Uterus (tissue), 3 donors: ENCODE measurements at regions not wholly inside any gene's neighbourhood (a gene's known extent, or its start where the extent isn't known, plus 50 kb on each side); places are given as distances from the start of the nearest gene placed in this dataset.
"Not testable (repeated sequence)": the region's sequence is repeated elsewhere in the genome, so short reads cannot be mapped to it uniquely, and the experiment has no call there.

Experiments
- DNase-seq, 2 donors: peaks; one replicate each; pipeline ENCODE4 v3.0.0-alpha.2; 2019 to 2020
- H3K27ac ChIP-seq, 2 donors: fragments of 200-600 bp; sonication (generic); 1 replicate in 1 of 2; 2 replicates in 1 of 2; pipeline ENCODE4 v1.5.1; 2016 to 2018
- H3K27me3 ChIP-seq, 2 donors: fragments of 200-600 bp; sonication (generic); one replicate each; pipeline ENCODE4 v1.5.1; 2018 to 2019; ENCODE audit warnings: control low read depth in 1 of 2
- H3K36me3 ChIP-seq, 2 donors: fragments of 200-600 bp; sonication (generic); one replicate each; pipeline ENCODE4 v1.5.1; 2019; ENCODE audit warnings: control low read depth in 1 of 2
- H3K4me1 ChIP-seq, 2 donors: fragments of 200-600 bp; sonication (generic); one replicate each; pipeline ENCODE4 v1.5.1; 2018 to 2019; ENCODE audit warnings: control low read depth in 1 of 2
- H3K4me3 ChIP-seq, 2 donors: fragments of 200-600 bp; sonication (generic); 1 replicate in 1 of 2; 2 replicates in 1 of 2; pipeline ENCODE4 v1.5.1; 2018 to 2019; ENCODE audit warnings: mild to moderate bottlenecking in 1 of 2
- H3K9me3 ChIP-seq, 2 donors: fragments of 200-600 bp; sonication (generic); one replicate each; pipeline ENCODE4 v1.5.1; 2019; ENCODE audit warnings: control low read depth in 1 of 2
- CTCF ChIP-seq, 4 experiments: fragments of 200-600 bp in 2 of 4; fragments of 450-650 bp in 2 of 4; sonication (generic) in 2 of 4; IDR thresholded peaks; one replicate each; pipeline ENCODE4 v1.5.1; 2016 to 2019; ENCODE audit warnings: antibody characterized with exemption in 4 of 4, mild to moderate bottlenecking in 2 of 4, moderate library complexity in 1 of 4
- POLR2A ChIP-seq, 2 donors: fragments of 450-650 bp; IDR thresholded peaks; one replicate each; pipeline ENCODE4 v1.6.1; 2016; ENCODE audit warnings: antibody characterized with exemption in 2 of 2, mild to moderate bottlenecking in 1 of 2, moderate library complexity in 1 of 2
- intact Hi-C: fragments of 100-400 bp; cut with DNase I; formaldehyde crosslinking; loops from one replicate; pipeline ENCODE4 v1.15.1; 2023; ENCODE audit warnings: low total_unique reads
- donor health status: DM: yes; HTN: yes; CAD: no.

GRCh38 chr14:52179141-52179790, 88.2 kb upstream of the PTGDR start:
- Histone ChIP-seq H3K36me3 (no peaks in the 10 kb centered on the region), H3K27ac (no peak overlapping the region), H3K27me3 (no peaks in the 10 kb centered on the region), H3K4me3 (no peak overlapping the region), H3K4me1 (no peaks in the 10 kb centered on the region), H3K9me3 (no peaks in the 10 kb centered on the region)
- no peak for TF ChIP-seq CTCF (IDR thresholded peaks at IDR 0.05)
- no peak for TF ChIP-seq POLR2A (IDR thresholded peaks at IDR 0.05)
- intact Hi-C loops, result no loop called here
- DNase-seq, result no peak

- TF ChIP-seq POLR2A (IDR thresholded peaks at IDR 0.05), result no peak
- no peak for TF ChIP-seq CTCF (IDR thresholded peaks at IDR 0.05)
- no peaks in the 10 kb centered on the region for H3K27me3 ChIP-seq
- H3K36me3 ChIP-seq, result no peaks in the 10 kb centered on the region
- no peak overlapping the region for H3K27ac ChIP-seq
- no peak for DNase-seq
- H3K4me3 ChIP-seq, result no peak overlapping the region
- intact Hi-C loops, result no loop called here
- no peaks in the 10 kb centered on the region for H3K4me1 ChIP-seq
- H3K9me3 ChIP-seq, result peaks cover 0 to 19% of the 10 kb centered on the region in 2 donors
Observed at GRCh38 chr14:52175982-52176502, 91.5 kb upstream of the PTGDR start.

DNA sequence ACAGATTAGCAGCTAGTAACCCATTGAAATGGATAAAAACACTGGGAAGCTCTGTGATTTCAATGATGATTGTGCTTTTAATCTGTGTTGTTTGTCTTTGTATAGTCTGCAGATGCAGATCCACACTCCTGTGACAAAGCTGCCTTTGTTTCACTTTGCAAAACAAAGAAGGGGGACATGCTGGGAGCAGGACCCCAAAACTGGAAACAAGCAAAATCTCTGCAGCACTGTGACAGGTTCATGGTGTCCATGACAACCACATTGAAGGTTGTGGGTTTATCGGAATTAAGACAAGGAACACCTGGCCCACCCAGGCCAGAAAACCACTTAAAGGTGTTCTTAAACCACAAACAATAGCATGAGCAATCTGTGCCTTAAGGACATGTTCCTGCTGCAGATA, 95.6 kb upstream of the PTGDR start:
- H3K4me1 ChIP-seq, H3K4me3 ChIP-seq, DNase-seq, H3K36me3 ChIP-seq, intact Hi-C loops, H3K27me3 ChIP-seq, H3K27ac ChIP-seq: not testable (repeated sequence)
- H3K9me3 ChIP-seq, result peaks cover 0 to 19% of the 10 kb centered on the region in 2 donors

GRCh38 chr14:52166822-52167221, 98.0 kb upstream of the NID2 start:
- Histone ChIP-seq H3K27me3 (no peaks in the 10 kb centered on the region), H3K4me1 (no peaks in the 10 kb centered on the region), H3K4me3 (no peak overlapping the region), H3K27ac (no peak overlapping the region), H3K9me3 (peaks cover 0 to 6% of the 10 kb centered on the region in 2 donors), H3K36me3 (no peaks in the 10 kb centered on the region)
- intact Hi-C loops, result no loop called here
- no peak for DNase-seq
- TF ChIP-seq POLR2A (IDR thresholded peaks at IDR 0.05), result no peak
- no peak for TF ChIP-seq CTCF (IDR thresholded peaks at IDR 0.05)

GRCh38 chr14:52155651-52156213, 86.9 kb upstream of the NID2 start:
- TF ChIP-seq CTCF (IDR thresholded peaks at IDR 0.05) (no peak), POLR2A (IDR thresholded peaks at IDR 0.05) (no peak)
- intact Hi-C loops, result no loop called here
- no peaks in the 10 kb centered on the region for H3K27me3 ChIP-seq
- no peak for DNase-seq
- no peak overlapping the region for H3K4me3 ChIP-seq
- H3K36me3 ChIP-seq, result no peaks in the 10 kb centered on the region
- no peaks in the 10 kb centered on the region for H3K9me3 ChIP-seq
- H3K4me1 ChIP-seq, result no peaks in the 10 kb centered on the region
- H3K27ac ChIP-seq, result no peak overlapping the region
